Mesendoderm (in vitro differentiated cells): ENCODE measurements at regions not wholly inside any gene's neighbourhood (a gene's known extent, or its start where the extent isn't known, plus 50 kb on each side); places are given as distances from the start of the nearest gene placed in this dataset.

Experiments
- DNase-seq: peaks from one replicate; pipeline ENCODE4 v3.0.0; 2013
- H2AK5ac ChIP-seq: 2 replicates; pipeline ENCODE4 v1.6.1; 2013; ENCODE audit warnings: low read length, inconsistent platforms
- H2BK120ac ChIP-seq: 2 replicates; pipeline ENCODE4 v1.6.1; 2013; ENCODE audit warnings: low read depth, mild to moderate bottlenecking, low read length, moderate library complexity, mixed read lengths
- H2BK15ac ChIP-seq: replicated peaks from 2 replicates; pipeline ENCODE4 v1.6.1; 2013; ENCODE audit warnings: low read depth, mild to moderate bottlenecking, moderate library complexity
- H2BK5ac ChIP-seq: 2 replicates; pipeline ENCODE4 v1.6.1; 2013; ENCODE audit warnings: low read length, inconsistent platforms
- H3K18ac ChIP-seq: 2 replicates; pipeline ENCODE4 v1.6.1; 2013; ENCODE audit warnings: mild to moderate bottlenecking, low read length, mixed read lengths
- H3K23ac ChIP-seq: one replicate; pipeline ENCODE4 v1.6.1; 2013; ENCODE audit warnings: low read length
- H3K27ac ChIP-seq: 2 replicates; pipeline ENCODE4 v1.5.1; 2013; ENCODE audit warnings: low read depth, mild to moderate bottlenecking, inconsistent platforms, low read length, moderate library complexity
- H3K27me3 ChIP-seq: 2 replicates; pipeline ENCODE4 v1.6.1; 2013; ENCODE audit warnings: low read length, control low read depth, mild to moderate bottlenecking, inconsistent platforms; ENCODE audit not compliant: insufficient read depth, poor library complexity
- H3K36me3 ChIP-seq: 2 replicates; pipeline ENCODE4 v1.6.1; 2013; ENCODE audit warnings: low read length, inconsistent platforms; ENCODE audit not compliant: control insufficient read depth, insufficient read depth
- H3K4ac ChIP-seq: one replicate; pipeline ENCODE4 v1.6.1; 2013; ENCODE audit warnings: low read depth, mild to moderate bottlenecking, low read length, moderate library complexity
- H3K4me1 ChIP-seq: 2 replicates; pipeline ENCODE4 v1.6.1; 2013; ENCODE audit warnings: low read depth, low read length, inconsistent platforms; ENCODE audit not compliant: control insufficient read depth
- H3K4me2 ChIP-seq: 2 replicates; pipeline ENCODE4 v1.6.1; 2013; ENCODE audit warnings: low read length
- H3K4me3 ChIP-seq: 2 replicates; pipeline ENCODE4 v1.5.1; 2013; ENCODE audit warnings: mild to moderate bottlenecking, low read length
- H3K56ac ChIP-seq: one replicate; pipeline ENCODE4 v1.6.1; 2013; ENCODE audit warnings: low read length
- H3K79me1 ChIP-seq: 2 replicates; pipeline ENCODE4 v1.6.1; 2013; ENCODE audit warnings: low read length, inconsistent platforms
- H3K79me2 ChIP-seq: 2 replicates; pipeline ENCODE4 v1.6.1; 2013; ENCODE audit warnings: mild to moderate bottlenecking, low read length; ENCODE audit not compliant: control insufficient read depth, insufficient read depth
- H3K9ac ChIP-seq: 2 replicates; pipeline ENCODE4 v1.6.1; 2013; ENCODE audit warnings: low read length, inconsistent platforms
- H4K5ac ChIP-seq: one replicate; pipeline ENCODE4 v1.6.1; 2013; ENCODE audit warnings: low read length
- H4K8ac ChIP-seq: one replicate; pipeline ENCODE4 v1.6.1; 2013; ENCODE audit warnings: low read depth, mild to moderate bottlenecking, control low read depth, low read length, moderate library complexity
- WGBS: extraction: QIAGEN DNeasy Blood & Tissue Kit; methylation state at CpG from one replicate; pipeline ENCODE4 v1.1.7; 2013; ENCODE audit warnings: low lambda C conversion rate, missing lambda C conversion rate; ENCODE audit not compliant: insufficient coverage; ENCODE audit errors: extremely low coverage; 5-methylcytosine and 5-hydroxymethylcytosine counted together

DNA sequence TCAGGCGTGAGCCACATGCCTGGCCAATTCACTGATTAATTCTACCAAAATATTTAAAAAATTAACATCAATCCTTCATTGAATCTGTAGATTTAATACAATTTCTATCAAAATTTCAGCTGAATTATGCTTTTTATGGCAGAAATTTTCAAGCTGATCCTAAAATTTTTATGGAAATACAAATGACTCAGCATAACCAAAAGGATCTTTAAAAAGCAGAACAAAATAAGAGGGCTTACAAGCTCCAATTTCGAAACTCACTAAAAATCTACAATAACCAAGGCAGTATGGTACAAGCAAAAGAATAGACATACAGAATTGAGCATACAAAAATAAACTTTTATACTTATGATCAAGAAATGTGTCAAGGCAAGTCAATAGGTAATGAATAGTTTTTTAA, 180.4 kb upstream of the CTNNB1 start:
- H2BK15ac ChIP-seq: no peak overlapping the region
- WGBS: no CpG with 5 or more reads among the region's 2 CpGs
- no peak overlapping the region for H3K4me2 ChIP-seq
- H2BK5ac ChIP-seq: no peak overlapping the region
- no peak overlapping the region for H3K9ac ChIP-seq
- H3K27ac ChIP-seq: no peak overlapping the region
- H3K18ac ChIP-seq: no peak overlapping the region
- H3K4ac ChIP-seq: no peak overlapping the region
- no peaks in the 10 kb centered on the region for H3K27me3 ChIP-seq
- H4K5ac ChIP-seq: no peak overlapping the region
- no peak overlapping the region for H3K56ac ChIP-seq
- no peaks in the 10 kb centered on the region for H3K79me2 ChIP-seq
- no peaks in the 10 kb centered on the region for H3K36me3 ChIP-seq
- H3K4me1 ChIP-seq: no peaks in the 10 kb centered on the region
- H2AK5ac ChIP-seq: no peak overlapping the region
- H4K8ac ChIP-seq: no peak overlapping the region
- no peak overlapping the region for H3K4me3 ChIP-seq
- H2BK120ac ChIP-seq: no peak overlapping the region
- no peaks in the 10 kb centered on the region for H3K79me1 ChIP-seq
- DNase-seq: no peak
- H3K23ac ChIP-seq: no peak overlapping the region

GRCh38 chr3:41024031-41024836, 175.1 kb upstream of the CTNNB1 start:
- no peak overlapping the region for H3K18ac ChIP-seq
- H3K4me1 ChIP-seq: peaks cover 1% of the 10 kb centered on the region
- no peak overlapping the region for H2BK5ac ChIP-seq
- no CpG with 5 or more reads among the region's 5 CpGs for WGBS
- H2AK5ac ChIP-seq: no peak overlapping the region
- H3K56ac ChIP-seq: no peak overlapping the region
- H3K79me2 ChIP-seq: no peaks in the 10 kb centered on the region
- H3K36me3 ChIP-seq: no peaks in the 10 kb centered on the region
- H4K5ac ChIP-seq: no peak overlapping the region
- H3K27ac ChIP-seq: no peak overlapping the region
- no peak overlapping the region for H3K4ac ChIP-seq
- no peak overlapping the region for H3K4me2 ChIP-seq
- no peak overlapping the region for H2BK15ac ChIP-seq
- no peak overlapping the region for H3K4me3 ChIP-seq
- no peak overlapping the region for H2BK120ac ChIP-seq
- H3K79me1 ChIP-seq: no peaks in the 10 kb centered on the region
- H4K8ac ChIP-seq: no peak overlapping the region
- no peak for DNase-seq
- H3K9ac ChIP-seq: no peak overlapping the region
- no peaks in the 10 kb centered on the region for H3K27me3 ChIP-seq
- H3K23ac ChIP-seq: no peak overlapping the region

DNA sequence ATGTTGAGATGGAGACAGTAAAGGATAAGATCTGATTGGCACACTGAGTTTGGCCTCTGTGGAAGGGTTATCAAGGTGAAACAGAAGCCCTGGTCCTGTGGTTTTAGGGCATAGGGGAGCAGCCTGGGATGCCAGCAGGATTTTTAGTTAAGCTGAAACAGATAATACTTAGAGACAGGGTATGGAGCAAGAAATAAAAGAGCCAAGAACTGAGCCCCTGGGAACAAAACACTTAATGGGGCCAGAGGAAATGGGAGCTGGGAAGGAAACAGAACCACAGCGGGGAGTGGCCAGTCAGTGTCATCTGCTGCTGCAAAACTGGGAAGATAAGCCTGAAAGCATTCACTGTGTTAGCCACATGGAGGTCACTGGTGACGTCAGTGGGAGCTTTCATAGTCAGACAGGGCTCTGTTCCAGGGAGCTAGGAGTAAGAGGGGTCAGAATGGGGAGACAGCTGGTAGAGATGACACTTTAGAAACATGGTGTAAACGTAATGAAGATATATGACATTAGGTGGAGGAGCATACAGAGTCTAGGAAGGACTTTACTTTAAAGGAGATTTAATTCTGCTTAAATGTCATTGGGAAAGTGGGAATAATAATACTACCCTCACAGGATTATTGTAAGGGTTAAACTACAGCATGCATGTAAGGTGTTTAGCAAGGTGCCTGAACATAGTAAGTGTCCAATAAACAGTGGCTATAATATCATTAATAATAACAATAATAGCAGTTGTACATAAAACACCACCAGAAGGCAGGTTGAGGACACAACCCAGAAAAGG, 172.7 kb upstream of the CTNNB1 start:
- no peaks in the 10 kb centered on the region for H3K79me2 ChIP-seq
- no peak overlapping the region for H4K5ac ChIP-seq
- no peak overlapping the region for H2BK5ac ChIP-seq
- no peak overlapping the region for H3K27ac ChIP-seq
- no peak overlapping the region for H3K18ac ChIP-seq
- H2AK5ac ChIP-seq: no peak overlapping the region
- H3K27me3 ChIP-seq: no peaks in the 10 kb centered on the region
- H3K4me2 ChIP-seq: no peak overlapping the region
- peak; percentile 68 for DNase-seq
- no peaks in the 10 kb centered on the region for H3K79me1 ChIP-seq
- H3K9ac ChIP-seq: no peak overlapping the region
- WGBS: no CpG with 5 or more reads among the region's 3 CpGs
- no peak overlapping the region for H2BK120ac ChIP-seq
- H3K4me3 ChIP-seq: no peak overlapping the region
- H4K8ac ChIP-seq: no peak overlapping the region
- no peaks in the 10 kb centered on the region for H3K36me3 ChIP-seq
- peaks cover 1% of the 10 kb centered on the region for H3K4me1 ChIP-seq
- peak overlapping the region; percentile 39 for H3K56ac ChIP-seq
- no peak overlapping the region for H2BK15ac ChIP-seq
- H3K23ac ChIP-seq: no peak overlapping the region
- no peak overlapping the region for H3K4ac ChIP-seq

DNA sequence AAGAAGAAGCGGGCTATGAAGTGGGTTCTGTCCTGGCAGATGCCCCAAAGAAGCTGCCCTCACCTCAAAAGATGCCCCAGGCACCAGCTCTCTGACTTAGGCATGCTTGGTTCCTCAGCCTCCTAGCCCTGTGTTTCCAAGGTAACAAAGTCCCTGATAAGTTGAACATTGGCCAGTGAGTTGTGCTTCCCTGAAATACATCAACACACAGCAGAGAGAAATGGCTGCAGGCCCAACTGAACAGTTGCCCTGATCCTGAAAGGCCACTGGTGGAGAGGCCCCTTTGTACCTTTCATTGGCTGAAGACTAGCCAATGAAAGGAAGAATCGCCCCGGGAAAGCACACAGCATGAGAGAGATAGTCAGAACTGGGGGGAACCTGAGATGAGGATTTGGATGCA, 169.9 kb upstream of the CTNNB1 start:
- H2BK120ac ChIP-seq: no peak overlapping the region
- H3K9ac ChIP-seq: no peak overlapping the region
- H3K4me1 ChIP-seq: peaks cover 3% of the 10 kb centered on the region
- no peak overlapping the region for H3K18ac ChIP-seq
- H3K79me1 ChIP-seq: no peaks in the 10 kb centered on the region
- H4K8ac ChIP-seq: no peak overlapping the region
- H3K4me2 ChIP-seq: no peak overlapping the region
- H3K79me2 ChIP-seq: no peaks in the 10 kb centered on the region
- H3K4me3 ChIP-seq: no peak overlapping the region
- H3K36me3 ChIP-seq: no peaks in the 10 kb centered on the region
- no peak overlapping the region for H2BK15ac ChIP-seq
- no peak overlapping the region for H2BK5ac ChIP-seq
- no peak overlapping the region for H3K27ac ChIP-seq
- WGBS: no CpG with 5 or more reads among the region's 3 CpGs
- H4K5ac ChIP-seq: no peak overlapping the region
- H3K4ac ChIP-seq: no peak overlapping the region
- no peaks in the 10 kb centered on the region for H3K27me3 ChIP-seq
- H2AK5ac ChIP-seq: no peak overlapping the region
- H3K56ac ChIP-seq: no peak overlapping the region
- no peak overlapping the region for H3K23ac ChIP-seq
- no peak for DNase-seq

- Histone ChIP-seq H3K4me2 (no peak overlapping the region), H2BK5ac (no peak overlapping the region), H3K23ac (no peak overlapping the region), H4K8ac (no peak overlapping the region), H3K27ac (no peak overlapping the region), H3K4me3 (no peak overlapping the region), H3K18ac (no peak overlapping the region), H3K79me1 (no peaks in the 10 kb centered on the region), H2BK120ac (no peak overlapping the region), H3K4ac (no peak overlapping the region), H3K79me2 (no peaks in the 10 kb centered on the region), H2BK15ac (no peak overlapping the region), H3K27me3 (no peaks in the 10 kb centered on the region), H2AK5ac (no peak overlapping the region), H3K4me1 (peaks cover 3% of the 10 kb centered on the region), H4K5ac (no peak overlapping the region), H3K9ac (no peak overlapping the region), H3K36me3 (no peaks in the 10 kb centered on the region), H3K56ac (no peak overlapping the region)
- no peak for DNase-seq
- no CpG with 5 or more reads among the region's 4 CpGs for WGBS
Measured at GRCh38 chr3:41030220-41030619, 169.1 kb upstream of the CTNNB1 start.
